Nephron progenitor cell (in vitro differentiated cells): ENCODE measurements at regions not wholly inside any gene's neighbourhood (a gene's known extent, or its start where the extent isn't known, plus 50 kb on each side); places are given as distances from the start of the nearest gene placed in this dataset.

ENCODE experiments used
- DNase-seq: peaks from one replicate; pipeline ENCODE4 v3.0.0; 2021
- H3K27ac Mint-ChIP-seq: 2 replicates; pipeline ENCODE4 v1.8.0; 2021; ENCODE audit warnings: mild to moderate bottlenecking, moderate library complexity, mixed read lengths
- H3K27me3 Mint-ChIP-seq: 2 replicates; pipeline ENCODE4 v1.8.0; 2021; ENCODE audit warnings: mild to moderate bottlenecking, low read depth, mixed read lengths; ENCODE audit not compliant: poor library complexity
- H3K36me3 Mint-ChIP-seq: 2 replicates; pipeline ENCODE4 v1.8.0; 2021; ENCODE audit warnings: low read depth, mixed read lengths
- H3K4me1 Mint-ChIP-seq: 2 replicates; pipeline ENCODE4 v1.8.0; 2021; ENCODE audit warnings: mixed read lengths
- H3K4me3 Mint-ChIP-seq: 2 replicates; pipeline ENCODE4 v1.8.0; 2021; ENCODE audit warnings: mild to moderate bottlenecking, moderate library complexity, mixed read lengths
- H3K9me3 Mint-ChIP-seq: 2 replicates; pipeline ENCODE4 v1.8.0; 2021; ENCODE audit warnings: mild to moderate bottlenecking, moderate library complexity, mixed read lengths
- TF ChIP-seq, protein P1 (sequence below): fragments of 200-600 bp; sonication (generic); IDR thresholded peaks from 2 replicates; pipeline ENCODE4 v1.5.0; 2021; ENCODE audit warnings: antibody characterized with exemption

DNA sequence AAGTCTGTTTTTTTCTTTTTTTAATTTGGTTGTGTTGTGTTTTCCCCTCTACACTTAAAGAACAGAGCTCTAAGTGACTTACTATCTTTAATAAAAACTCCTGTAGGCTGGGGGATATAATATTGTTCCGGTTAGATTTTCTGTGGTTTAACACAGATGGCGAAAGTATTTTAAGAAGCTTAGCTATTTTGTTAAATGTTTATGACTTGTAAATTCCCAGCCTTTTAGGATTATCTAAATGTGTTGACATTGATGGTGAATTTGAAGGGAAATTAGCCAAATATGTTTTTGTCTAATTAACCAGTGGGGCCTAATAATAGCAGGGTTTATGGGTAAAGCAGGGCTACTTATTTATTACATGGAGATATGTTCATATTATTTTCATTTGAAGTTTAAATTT lies 538.5 kb downstream of the INHBA start:
- H3K36me3 Mint-ChIP-seq, result no peaks in the 10 kb centered on the region
- no peaks in the 10 kb centered on the region for H3K4me1 Mint-ChIP-seq

DNA sequence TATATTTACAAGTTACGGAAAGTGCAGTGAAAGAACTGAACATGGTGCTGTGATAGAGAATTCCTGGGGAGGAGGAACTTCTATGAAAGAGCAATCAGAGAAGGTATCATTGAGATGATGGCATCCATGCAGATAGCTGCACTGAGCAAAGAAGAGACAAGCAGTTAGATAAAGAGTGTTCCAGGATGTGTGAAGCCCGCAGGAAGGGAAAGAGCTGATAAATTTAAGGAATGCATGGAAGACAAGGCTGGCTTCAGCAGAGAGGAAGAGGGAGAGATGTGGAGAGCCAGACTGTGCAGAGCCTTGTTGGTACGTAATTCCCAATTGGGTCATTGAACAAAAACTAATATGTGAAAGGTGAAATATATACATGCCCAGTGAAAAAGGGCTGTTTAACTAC lies 538.9 kb downstream of the INHBA start:
- H3K4me3 Mint-ChIP-seq, result no peak overlapping the region
- no peaks in the 10 kb centered on the region for H3K27me3 Mint-ChIP-seq
- H3K4me1 Mint-ChIP-seq, result no peaks in the 10 kb centered on the region
- no peaks in the 10 kb centered on the region for H3K36me3 Mint-ChIP-seq
- H3K9me3 Mint-ChIP-seq, result peaks cover 12% of the 10 kb centered on the region
- no peak for DNase-seq
- H3K27ac Mint-ChIP-seq, result no peak overlapping the region
- TF ChIP-seq, protein P1, sequence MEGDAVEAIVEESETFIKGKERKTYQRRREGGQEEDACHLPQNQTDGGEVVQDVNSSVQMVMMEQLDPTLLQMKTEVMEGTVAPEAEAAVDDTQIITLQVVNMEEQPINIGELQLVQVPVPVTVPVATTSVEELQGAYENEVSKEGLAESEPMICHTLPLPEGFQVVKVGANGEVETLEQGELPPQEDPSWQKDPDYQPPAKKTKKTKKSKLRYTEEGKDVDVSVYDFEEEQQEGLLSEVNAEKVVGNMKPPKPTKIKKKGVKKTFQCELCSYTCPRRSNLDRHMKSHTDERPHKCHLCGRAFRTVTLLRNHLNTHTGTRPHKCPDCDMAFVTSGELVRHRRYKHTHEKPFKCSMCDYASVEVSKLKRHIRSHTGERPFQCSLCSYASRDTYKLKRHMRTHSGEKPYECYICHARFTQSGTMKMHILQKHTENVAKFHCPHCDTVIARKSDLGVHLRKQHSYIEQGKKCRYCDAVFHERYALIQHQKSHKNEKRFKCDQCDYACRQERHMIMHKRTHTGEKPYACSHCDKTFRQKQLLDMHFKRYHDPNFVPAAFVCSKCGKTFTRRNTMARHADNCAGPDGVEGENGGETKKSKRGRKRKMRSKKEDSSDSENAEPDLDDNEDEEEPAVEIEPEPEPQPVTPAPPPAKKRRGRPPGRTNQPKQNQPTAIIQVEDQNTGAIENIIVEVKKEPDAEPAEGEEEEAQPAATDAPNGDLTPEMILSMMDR, result no peak

More for the DNA sequence above, 538.5 kb downstream of the INHBA start:
- Mint-ChIP-seq H3K27ac (no peak overlapping the region), H3K4me3 (no peak overlapping the region), H3K9me3 (peaks cover 12% of the 10 kb centered on the region), H3K27me3 (no peaks in the 10 kb centered on the region)
- TF ChIP-seq, protein P1, result no peak
- no peak for DNase-seq

DNA sequence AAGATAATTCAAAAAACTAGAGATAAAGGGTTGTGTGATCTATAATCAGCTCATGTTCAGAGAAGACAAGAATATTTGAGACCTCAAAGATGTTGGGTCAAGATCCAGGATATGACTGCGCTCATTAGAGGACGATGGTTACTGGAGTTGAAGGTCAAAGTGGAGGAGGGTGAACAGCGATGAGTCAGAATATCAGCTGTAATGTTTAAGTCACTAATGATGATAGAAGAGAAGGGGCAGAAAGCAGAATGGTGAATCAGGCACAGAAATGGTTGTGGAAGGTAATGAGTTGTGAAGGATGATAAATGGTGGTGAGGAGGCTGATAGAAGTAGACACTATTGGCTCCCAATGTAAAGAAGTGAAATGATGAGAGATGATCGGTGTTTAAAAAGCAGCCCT lies 540.3 kb downstream of the INHBA start:
- Mint-ChIP-seq H3K27ac (no peak overlapping the region), H3K4me1 (no peaks in the 10 kb centered on the region), H3K36me3 (no peaks in the 10 kb centered on the region), H3K27me3 (no peaks in the 10 kb centered on the region), H3K9me3 (peaks cover 15% of the 10 kb centered on the region), H3K4me3 (no peak overlapping the region)
- TF ChIP-seq, protein P1, result no peak
- no peak for DNase-seq

DNA sequence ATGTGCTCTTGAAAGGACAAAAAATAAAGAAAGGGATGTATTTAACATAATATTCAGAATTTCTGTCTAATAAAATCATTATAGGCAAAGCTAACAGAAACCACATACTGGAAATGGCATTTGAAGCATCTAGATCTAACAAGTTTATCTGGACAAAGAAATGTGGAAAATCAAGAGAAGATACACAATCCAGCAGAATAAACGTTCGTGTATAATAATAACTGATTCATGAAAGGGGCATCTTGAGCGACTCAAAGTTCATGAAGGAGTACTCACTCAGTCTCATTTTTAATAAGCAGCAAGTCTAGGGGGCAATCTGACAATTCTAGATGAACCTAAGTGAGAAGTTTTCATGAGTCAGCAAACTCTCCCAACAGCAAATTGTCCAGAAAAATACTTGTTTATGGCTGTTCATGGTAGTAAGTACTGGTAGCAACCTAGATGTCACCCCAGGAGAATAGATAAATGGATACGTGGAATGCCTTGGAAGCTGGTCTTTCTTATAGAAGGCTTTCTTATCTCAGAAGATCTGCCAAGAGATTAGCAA lies 541.8 kb downstream of the INHBA start:
- H3K36me3 Mint-ChIP-seq, result no peaks in the 10 kb centered on the region
- H3K27ac Mint-ChIP-seq, result no peak overlapping the region
- peaks cover 15% of the 10 kb centered on the region for H3K9me3 Mint-ChIP-seq
- DNase-seq, result no peak
- H3K4me1 Mint-ChIP-seq, result no peaks in the 10 kb centered on the region
- TF ChIP-seq, protein P1, result no peak
- H3K27me3 Mint-ChIP-seq, result no peaks in the 10 kb centered on the region
- no peak overlapping the region for H3K4me3 Mint-ChIP-seq

DNA sequence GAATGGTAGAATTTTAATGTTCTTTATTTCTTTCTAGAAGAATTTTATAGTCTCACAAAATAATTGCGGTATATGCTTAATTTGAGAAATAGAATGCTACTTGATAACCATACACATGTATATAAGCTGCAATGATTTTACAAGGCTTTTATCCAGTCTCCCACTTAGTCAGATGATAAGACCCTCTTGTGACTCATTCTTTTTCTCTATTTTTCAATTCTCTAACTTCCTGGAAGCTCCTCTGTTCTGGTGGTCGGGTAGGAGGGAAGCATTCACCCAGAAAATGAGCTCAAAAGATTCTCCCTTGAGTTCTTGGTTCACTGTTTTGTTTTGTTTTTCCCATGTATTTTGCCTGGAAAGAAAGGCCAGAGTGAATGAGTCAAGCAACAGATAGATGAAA lies 546.6 kb downstream of the INHBA start:
- no peak for DNase-seq
- Mint-ChIP-seq H3K4me1 (no peaks in the 10 kb centered on the region), H3K27ac (no peak overlapping the region), H3K4me3 (no peak overlapping the region), H3K36me3 (no peaks in the 10 kb centered on the region), H3K27me3 (no peaks in the 10 kb centered on the region), H3K9me3 (peaks cover 15% of the 10 kb centered on the region)
- TF ChIP-seq, protein P1, result no peak

DNA sequence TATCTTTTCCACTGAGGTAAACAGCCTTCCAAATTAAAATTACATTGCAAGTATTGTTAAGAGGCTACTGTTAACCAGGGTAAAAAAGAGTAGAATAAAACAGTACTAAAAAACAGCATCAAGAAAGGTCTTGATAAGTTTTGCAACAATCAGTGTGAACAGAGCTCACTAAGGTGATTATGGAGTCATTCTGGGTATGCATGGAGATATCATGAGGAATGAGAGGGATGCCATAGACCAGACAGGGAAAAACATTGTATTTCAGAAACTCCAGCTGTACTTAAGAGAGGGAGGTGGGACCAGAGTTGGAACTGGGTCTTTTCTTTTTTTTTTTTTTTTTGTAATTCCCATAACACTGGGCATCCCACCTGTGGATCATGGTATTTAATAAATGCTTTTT lies 549.6 kb downstream of the INHBA start:
- H3K4me1 Mint-ChIP-seq, result no peaks in the 10 kb centered on the region
- no peaks in the 10 kb centered on the region for H3K36me3 Mint-ChIP-seq
- no peaks in the 10 kb centered on the region for H3K27me3 Mint-ChIP-seq
- no peak overlapping the region for H3K4me3 Mint-ChIP-seq
- DNase-seq, result no peak
- H3K27ac Mint-ChIP-seq, result no peak overlapping the region
- peaks cover 2% of the 10 kb centered on the region for H3K9me3 Mint-ChIP-seq
- TF ChIP-seq, protein P1, result no peak
